ENCODE measurements at regions not wholly inside any gene's neighbourhood (a gene's known extent, or its start where the extent isn't known, plus 50 kb on each side); places are given as distances from the start of the nearest gene placed in this dataset.

- DNase-seq, result no peak
Observed at GRCh38 chr2:236317938-236318396, 53.8 kb upstream of the ASB18 start.

GRCh38 chr2:236318401-236318800 is 54.2 kb upstream of the ASB18 start:
- DNase-seq, result no peak

- DNase-seq, result no peak
Observed at GRCh38 chr2:236319036-236319435, 54.8 kb upstream of the ASB18 start.

- no peak for DNase-seq
Observed at GRCh38 chr2:236321415-236321814, 57.2 kb upstream of the ASB18 start.

- no peak for DNase-seq
Observed at GRCh38 chr2:236333417-236334121, 69.4 kb upstream of the ASB18 start.

- no peak for DNase-seq
Observed at GRCh38 chr2:236334122-236334876, 70.1 kb upstream of the ASB18 start.

GRCh38 chr2:236335696-236336574 is 71.7 kb upstream of the ASB18 start:
- DNase-seq, result no peak

GRCh38 chr2:236336575-236337464 is 72.6 kb upstream of the ASB18 start:
- DNase-seq, result no peak

- DNase-seq, result no peak
Observed at GRCh38 chr2:236337465-236338325, 73.5 kb upstream of the ASB18 start.

GRCh38 chr2:236338495-236339184 is 74.4 kb upstream of the ASB18 start:
- DNase-seq, result no peak

- DNase-seq, result no peak
Observed at GRCh38 chr2:236340251-236340650, 76.0 kb upstream of the ASB18 start.

GRCh38 chr2:236341067-236341466 is 76.9 kb upstream of the ASB18 start:
- no peak for DNase-seq

GRCh38 chr2:236341721-236342120 is 77.5 kb upstream of the ASB18 start:
- DNase-seq, result no peak

- DNase-seq, result no peak
Observed at GRCh38 chr2:236342507-236342906, 78.3 kb upstream of the ASB18 start.

- no peak for DNase-seq
Observed at GRCh38 chr2:236342951-236343350, 78.7 kb upstream of the ASB18 start.

GRCh38 chr2:236343400-236344161 is 79.4 kb upstream of the ASB18 start:
- DNase-seq, result peak; percentile 48

- DNase-seq, result no peak
Observed at GRCh38 chr2:236344446-236344845, 80.2 kb upstream of the ASB18 start.

- DNase-seq, result no peak
Observed at GRCh38 chr2:236345081-236345714, 81.0 kb upstream of the ASB18 start.

- DNase-seq, result no peak
Observed at GRCh38 chr2:236346366-236346765, 82.2 kb upstream of the ASB18 start.

Data from 8988T (cell line).